Tibial nerve (tissue), 4 donors: ENCODE measurements at regions not wholly inside any gene's neighbourhood (a gene's known extent, or its start where the extent isn't known, plus 50 kb on each side); places are given as distances from the start of the nearest gene placed in this dataset.
"Not testable (repeated sequence)": the region's sequence is repeated elsewhere in the genome, so short reads cannot be mapped to it uniquely, and the experiment has no call there.

ENCODE experiments used
- DNase-seq, 2 donors: peaks; one replicate each; pipeline ENCODE4 v3.0.0-alpha.2; 2019; ENCODE audit warnings: low spot score in 2 of 2
- H3K27ac ChIP-seq, 4 donors: fragments of 200-600 bp; sonication (generic) in 3 of 4; one replicate each; pipeline ENCODE4 v1.5.1; 2017 to 2019; ENCODE audit warnings: mild to moderate bottlenecking in 1 of 4
- H3K27me3 ChIP-seq, 2 donors: fragments of 200-600 bp; sonication (generic) in 1 of 2; one replicate each; pipeline versions ENCODE4 v1.5.1 to v1.6.0; 2017 to 2019
- H3K36me3 ChIP-seq, 3 donors: fragments of 200-600 bp; sonication (generic); one replicate each; pipeline ENCODE4 v1.5.1; 2018 to 2019
- H3K4me1 ChIP-seq, 4 donors: fragments of 200-600 bp; sonication (generic) in 3 of 4; one replicate each; pipeline ENCODE4 v1.5.1; 2017 to 2019
- H3K4me3 ChIP-seq, 4 donors: fragments of 200-600 bp; sonication (generic) in 3 of 4; one replicate each; pipeline ENCODE4 v1.5.1; 2017 to 2019; ENCODE audit warnings: mild to moderate bottlenecking in 1 of 4, moderate library complexity in 1 of 4
- H3K9me3 ChIP-seq, 4 donors: fragments of 200-600 bp; sonication (generic) in 3 of 4; one replicate each; pipeline ENCODE4 v1.5.1; 2017 to 2019
- CTCF ChIP-seq, 5 experiments: fragments of 200-600 bp in 3 of 5; fragments of 450-650 bp in 2 of 5; sonication (generic) in 3 of 5; IDR thresholded peaks; one replicate each; pipeline ENCODE4 v1.5.1; 2016 to 2019; ENCODE audit warnings: antibody characterized with exemption in 5 of 5, mild to moderate bottlenecking in 3 of 5, moderate library complexity in 2 of 5
- EP300 ChIP-seq, 2 donors: sonication (generic); formaldehyde crosslinking; IDR thresholded peaks; one replicate each; pipeline ENCODE4 v1.6.1; 2017; ENCODE audit warnings: antibody characterized with exemption in 2 of 2, mild to moderate bottlenecking in 1 of 2
- POLR2A ChIP-seq, 2 donors: fragments of 450-650 bp; IDR thresholded peaks; one replicate each; pipeline ENCODE4 v1.6.1; 2017; ENCODE audit warnings: antibody characterized with exemption in 2 of 2, mild to moderate bottlenecking in 2 of 2, moderate library complexity in 2 of 2
- WGBS, 2 donors: methylation state at CpG; one replicate each; pipeline ENCODE4 v1.1.5; 2018; 5-methylcytosine and 5-hydroxymethylcytosine counted together

DNA sequence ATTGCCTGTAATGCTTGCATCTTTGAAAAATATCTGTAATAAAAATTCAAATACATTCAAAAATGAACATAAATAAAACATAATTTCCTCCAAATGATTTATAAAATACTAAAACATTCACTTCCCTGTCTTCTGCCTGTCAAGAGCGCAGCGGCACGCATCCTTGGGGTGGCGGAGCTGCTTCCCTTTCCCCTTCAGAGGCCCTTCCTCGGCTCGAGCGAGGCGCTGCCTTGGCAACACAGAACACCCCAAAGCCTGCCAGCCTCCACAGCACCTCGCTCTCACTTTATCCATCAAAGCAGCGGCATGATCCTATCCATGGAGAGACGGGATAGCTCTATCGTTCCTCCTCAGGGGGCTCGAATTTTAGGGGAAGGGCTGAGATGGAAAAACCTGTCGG, 146.2 kb downstream of the GXYLT1 start:
- TF ChIP-seq EP300 (IDR thresholded peaks at IDR 0.05) (no peak), POLR2A (IDR thresholded peaks at IDR 0.05) (no peak), CTCF (IDR thresholded peaks at IDR 0.05) (no peak)
- Histone ChIP-seq H3K4me1 (no peaks in the 10 kb centered on the region), H3K36me3 (no peaks in the 10 kb centered on the region), H3K27me3 (no peaks in the 10 kb centered on the region), H3K27ac (no peak overlapping the region), H3K9me3 (no peaks in the 10 kb centered on the region), H3K4me3 (no peak overlapping the region)
- no peak for DNase-seq
- 86 to 87% methylated on average over 14 of the region's 14 CpGs for WGBS, 2 donors

DNA sequence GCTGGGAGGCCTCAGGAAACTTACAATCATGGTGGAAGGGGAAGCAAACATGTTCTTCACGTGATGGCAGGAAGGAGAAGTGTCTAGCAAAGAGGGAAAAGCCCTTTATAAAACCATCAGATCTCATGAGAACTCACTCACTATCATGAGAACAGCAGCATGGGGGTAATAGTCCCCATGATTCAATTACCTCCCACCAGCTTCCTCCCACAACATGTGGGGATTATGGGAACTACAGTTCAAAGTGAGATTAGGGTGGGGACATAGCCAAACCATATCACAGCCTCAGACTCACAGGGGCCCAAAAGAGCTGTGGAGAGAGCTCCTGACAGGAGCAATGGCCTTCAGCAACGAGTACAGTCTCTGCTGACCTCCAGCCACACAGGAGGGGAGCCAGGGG, 151.4 kb downstream of the GXYLT1 start:
- Histone ChIP-seq H3K27ac (no peak overlapping the region), H3K4me1 (no peaks in the 10 kb centered on the region), H3K36me3 (no peaks in the 10 kb centered on the region), H3K4me3 (no peak overlapping the region), H3K27me3 (no peaks in the 10 kb centered on the region), H3K9me3 (peaks cover 0 to 9% (median 0%) of the 10 kb centered on the region in 4 donors)
- no peak for DNase-seq
- TF ChIP-seq CTCF (IDR thresholded peaks at IDR 0.05) = no peak
- WGBS, 2 donors = 65 to 72% methylated on average over 2 of the region's 2 CpGs

DNA sequence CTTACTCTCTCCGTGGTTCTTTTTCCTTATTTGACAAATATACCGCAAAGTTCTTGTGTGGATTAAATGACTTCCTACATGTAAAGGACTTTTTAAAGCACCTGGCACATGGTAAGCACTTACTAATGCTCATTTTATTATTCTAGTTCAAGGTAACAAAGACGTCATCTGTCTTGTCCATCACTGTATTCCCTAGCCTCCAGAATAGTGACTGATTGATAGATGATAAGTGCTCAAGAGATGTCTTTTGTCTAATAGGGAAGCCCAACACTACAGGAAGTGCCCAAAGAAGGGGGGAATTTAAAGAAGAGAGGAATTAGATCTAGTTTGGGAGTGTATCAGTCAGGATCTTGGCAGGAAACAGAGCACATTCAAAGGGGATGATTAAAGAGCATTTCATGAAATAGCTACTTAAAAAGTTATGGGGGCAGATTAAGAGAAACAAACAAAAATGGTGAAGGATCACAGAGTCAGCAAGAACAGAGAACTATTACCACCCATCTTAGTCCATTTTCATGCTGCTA, 151.9 kb downstream of the GXYLT1 start:
- TF ChIP-seq POLR2A (IDR thresholded peaks at IDR 0.05) = no peak
- no peak for TF ChIP-seq CTCF (IDR thresholded peaks at IDR 0.05)
- no peak for TF ChIP-seq EP300 (IDR thresholded peaks at IDR 0.05)
- WGBS, 2 donors = 67 to 70% methylated on average over 3 of the region's 3 CpGs
- DNase-seq = no peak

GRCh38 chr12:41992022-41992421, 152.7 kb downstream of the GXYLT1 start:
- no peak for TF ChIP-seq CTCF (IDR thresholded peaks at IDR 0.05)
- TF ChIP-seq EP300 (IDR thresholded peaks at IDR 0.05) = no peak
- no peak for TF ChIP-seq POLR2A (IDR thresholded peaks at IDR 0.05)
- H3K27me3 ChIP-seq = no peaks in the 10 kb centered on the region
- H3K27ac ChIP-seq = no peak overlapping the region
- no peaks in the 10 kb centered on the region for H3K4me1 ChIP-seq
- peaks cover 0 to 9% (median 0%) of the 10 kb centered on the region in 4 donors for H3K9me3 ChIP-seq
- 39 to 49% methylated on average over 1 of the region's 1 CpG for WGBS, 2 donors
- DNase-seq = no peak
- H3K4me3 ChIP-seq = no peak overlapping the region
- H3K36me3 ChIP-seq = no peaks in the 10 kb centered on the region

More for the DNA sequence above, 151.9 kb downstream of the GXYLT1 start:
- H3K27me3 ChIP-seq = no peaks in the 10 kb centered on the region
- H3K4me1 ChIP-seq = no peaks in the 10 kb centered on the region
- H3K27ac ChIP-seq = no peak overlapping the region
- H3K9me3 ChIP-seq = peaks cover 0 to 9% (median 0%) of the 10 kb centered on the region in 4 donors
- no peaks in the 10 kb centered on the region for H3K36me3 ChIP-seq
- H3K4me3 ChIP-seq = no peak overlapping the region

DNA sequence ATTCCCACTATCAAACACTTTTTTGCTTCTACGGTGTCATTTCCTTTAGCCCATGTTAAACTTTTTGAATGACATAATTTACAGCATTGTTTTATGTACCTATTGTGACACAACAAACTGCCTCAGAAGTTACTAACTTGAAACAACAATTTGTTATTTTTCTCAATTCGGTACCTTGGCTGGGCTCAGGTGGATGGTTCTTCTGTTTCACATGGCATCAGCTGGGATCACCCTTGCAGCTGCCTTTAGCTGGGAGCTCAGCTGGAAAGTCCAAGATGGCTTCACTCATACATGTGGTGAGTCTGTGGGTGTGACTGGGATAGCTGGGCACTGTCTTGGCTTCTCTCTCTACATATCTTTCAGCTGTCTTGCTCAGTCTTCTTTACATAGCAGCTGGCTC, 156.0 kb downstream of the GXYLT1 start:
- Histone ChIP-seq H3K4me3 (no peak overlapping the region), H3K27me3 (no peaks in the 10 kb centered on the region), H3K9me3 (peaks cover 0 to 9% (median 0%) of the 10 kb centered on the region in 4 donors), H3K27ac (no peak overlapping the region), H3K4me1 (no peaks in the 10 kb centered on the region), H3K36me3 (no peaks in the 10 kb centered on the region)
- DNase-seq = no peak
- no peak for TF ChIP-seq POLR2A (IDR thresholded peaks at IDR 0.05)
- TF ChIP-seq CTCF (IDR thresholded peaks at IDR 0.05) = no peak
- no peak for TF ChIP-seq EP300 (IDR thresholded peaks at IDR 0.05)
- WGBS, 2 donors = 85 to 88% methylated on average over 2 of the region's 2 CpGs

DNA sequence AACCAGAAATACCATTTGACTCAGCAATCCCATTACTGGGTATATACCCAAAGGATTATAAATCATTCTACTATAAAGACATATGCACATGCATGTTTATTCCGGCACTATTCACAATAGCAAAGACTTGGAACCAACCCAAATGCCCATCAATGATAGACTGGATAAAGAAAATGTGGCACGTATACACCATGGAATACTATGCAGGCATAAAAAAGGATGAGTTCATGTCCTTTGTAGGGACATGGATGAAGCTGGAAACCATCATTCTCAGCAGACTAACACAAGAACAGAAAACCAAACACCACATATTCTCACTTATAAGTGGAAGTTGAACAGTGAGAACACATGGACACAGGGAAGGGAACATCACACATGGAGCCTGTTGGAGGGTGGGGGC, 158.2 kb downstream of the GXYLT1 start:
- 93 to 97% methylated on average over 2 of the region's 2 CpGs for WGBS, 2 donors
- DNase-seq, H3K36me3 ChIP-seq, H3K27me3 ChIP-seq, H3K4me1 ChIP-seq, H3K9me3 ChIP-seq, H3K4me3 ChIP-seq, H3K27ac ChIP-seq: not testable (repeated sequence)
